CD4-positive, alpha-beta T cell treated with Interleukin-17A for 4 hours (primary cell): ENCODE measurements at regions not wholly inside any gene's neighbourhood (a gene's known extent, or its start where the extent isn't known, plus 50 kb on each side); places are given as distances from the start of the nearest gene placed in this dataset.

Source experiments
- DNase-seq: peaks from one replicate; pipeline ENCODE4 v3.0.0-alpha.2; 2020; ENCODE audit warnings: mixed read lengths

GRCh38 chr13:110097013-110097412 is 209.9 kb downstream of the COL4A1 start:
- DNase-seq, result no peak

GRCh38 chr13:110092831-110093247 is 214.1 kb downstream of the COL4A1 start:
- no peak for DNase-seq

DNA sequence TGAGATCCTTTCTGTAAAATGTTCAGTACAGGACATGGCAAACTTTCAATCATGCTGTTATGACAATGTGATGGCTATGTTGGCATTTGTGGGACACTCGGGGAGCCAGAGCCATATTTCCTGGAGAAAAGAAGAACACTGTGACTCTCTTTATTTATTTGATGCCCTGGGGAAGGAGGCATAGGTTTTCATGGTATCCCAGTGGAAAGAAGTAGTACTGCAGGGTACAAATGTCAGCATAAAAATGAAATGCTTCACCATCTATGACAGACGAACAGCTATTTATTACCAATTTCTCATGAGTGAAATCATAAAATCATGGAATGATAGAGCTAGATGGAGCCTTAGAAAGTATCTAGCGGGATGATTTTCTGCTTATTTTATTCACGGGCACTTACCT is 217.1 kb downstream of the COL4A1 start:
- no peak for DNase-seq

- DNase-seq, result no peak
Observed at GRCh38 chr13:110089100-110089499, 217.9 kb downstream of the COL4A1 start.

GRCh38 chr13:110073982-110074381 is 233.0 kb downstream of the COL4A1 start:
- DNase-seq, result no peak

DNA sequence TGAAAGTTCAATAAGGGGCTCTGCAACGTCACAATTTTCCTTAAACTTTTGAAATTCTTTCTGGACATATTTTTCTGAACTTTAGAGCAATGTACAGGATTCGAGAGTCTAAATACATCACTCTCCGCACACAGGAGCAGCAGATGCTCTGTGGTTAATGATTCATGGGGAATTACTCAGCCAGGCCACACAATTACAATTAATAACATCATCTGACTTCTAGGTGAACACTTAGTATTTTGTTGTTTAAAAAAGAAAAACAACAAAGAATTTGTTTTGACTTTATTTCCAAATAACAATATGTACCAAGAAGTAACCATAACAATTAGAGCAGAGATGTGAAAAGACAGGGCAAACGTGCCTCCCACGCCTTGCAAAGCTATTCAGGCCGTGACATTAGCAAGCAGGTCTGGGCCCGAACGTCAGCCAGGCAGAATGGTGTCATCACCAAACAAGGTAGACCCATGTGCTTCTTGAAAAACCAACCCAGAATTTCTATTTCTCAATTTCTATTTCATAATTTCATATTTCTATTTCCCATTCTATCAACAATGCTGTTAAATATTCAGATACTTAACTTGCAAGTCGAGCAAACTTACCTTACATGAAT is 236.3 kb downstream of the COL4A1 start:
- DNase-seq, result no peak

- DNase-seq, result no peak
Observed at GRCh38 chr13:110070046-110070445, 236.9 kb downstream of the COL4A1 start.

- DNase-seq, result no peak
Observed at GRCh38 chr13:110068176-110068473, 238.8 kb downstream of the COL4A1 start.

DNA sequence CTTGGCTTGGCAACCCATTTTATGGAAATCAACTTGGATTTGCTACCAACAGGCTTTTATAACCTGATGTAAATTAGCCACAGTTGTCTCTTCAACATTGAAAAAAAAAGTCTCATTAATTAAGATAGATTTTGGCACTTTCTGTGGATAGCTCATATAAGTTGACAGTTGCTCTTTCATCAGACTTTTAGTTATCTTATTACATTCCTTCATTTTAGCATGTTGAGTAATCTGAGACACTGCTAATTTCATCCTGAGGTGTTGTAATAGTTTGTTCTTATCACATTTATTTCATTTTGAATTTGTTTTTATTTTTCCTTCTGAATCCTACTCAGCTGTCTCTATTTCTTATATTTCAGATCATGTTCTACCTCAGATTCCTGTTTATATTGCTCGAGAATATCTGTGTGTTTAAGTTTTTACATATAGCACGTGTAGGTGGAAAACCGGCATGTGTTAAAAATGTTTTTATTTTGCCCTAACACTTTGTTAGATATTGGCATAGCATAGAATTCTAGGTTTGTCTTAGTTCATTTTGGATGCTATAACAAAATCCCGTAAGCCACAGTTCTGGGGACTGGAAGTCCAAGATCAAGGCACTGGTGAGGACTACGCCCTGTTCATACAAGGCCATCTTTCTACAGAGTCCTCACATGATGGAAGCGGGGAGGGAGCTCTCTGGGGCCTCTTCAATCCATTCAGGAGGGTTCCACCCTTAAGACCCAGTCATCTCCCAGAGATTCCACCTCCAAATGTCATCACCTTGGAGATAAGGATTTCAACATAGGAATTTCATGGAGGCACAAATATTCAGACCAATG is 239.4 kb downstream of the COL4A1 start:
- no peak for DNase-seq

- DNase-seq, result no peak
Observed at GRCh38 chr13:110065780-110066179, 241.2 kb downstream of the COL4A1 start.

- no peak for DNase-seq
Observed at GRCh38 chr13:110063490-110064421, 243.2 kb downstream of the COL4A1 start.

GRCh38 chr13:110062777-110063442 is 244.0 kb downstream of the COL4A1 start:
- DNase-seq, result no peak

DNA sequence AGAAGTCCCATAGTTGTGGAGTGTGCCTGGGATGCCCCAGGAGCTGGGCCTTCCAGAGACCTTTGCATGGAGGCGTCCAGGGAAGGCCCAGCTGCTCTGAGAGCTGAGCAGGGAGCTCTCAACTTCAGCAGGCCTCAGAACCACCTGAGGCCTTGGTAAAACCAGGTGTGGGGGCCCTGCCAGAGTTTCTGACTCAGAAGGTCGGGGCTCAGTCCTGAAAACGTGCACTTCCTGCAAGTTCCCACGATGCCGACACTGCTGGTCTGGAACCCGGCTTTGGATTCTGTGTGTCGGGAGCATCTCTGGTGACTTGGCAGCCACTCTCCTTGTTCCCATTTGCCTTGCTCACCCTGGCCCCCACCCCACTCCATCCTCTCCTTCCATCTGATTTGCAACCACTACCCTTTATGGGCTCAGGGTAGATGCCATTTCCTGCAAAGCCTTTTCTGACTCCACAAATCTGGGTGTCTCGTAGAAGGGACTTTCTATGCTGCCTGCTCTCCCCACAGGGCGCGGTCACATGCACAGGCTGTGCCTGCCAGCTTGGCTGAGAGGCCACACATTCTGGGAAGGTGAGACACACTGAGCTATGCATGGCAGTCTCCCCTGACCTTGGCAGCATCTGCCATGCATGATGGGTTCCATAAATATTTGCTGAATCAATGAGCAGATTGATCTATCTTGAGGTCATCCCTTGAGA is 244.7 kb downstream of the COL4A1 start:
- DNase-seq, result no peak

DNA sequence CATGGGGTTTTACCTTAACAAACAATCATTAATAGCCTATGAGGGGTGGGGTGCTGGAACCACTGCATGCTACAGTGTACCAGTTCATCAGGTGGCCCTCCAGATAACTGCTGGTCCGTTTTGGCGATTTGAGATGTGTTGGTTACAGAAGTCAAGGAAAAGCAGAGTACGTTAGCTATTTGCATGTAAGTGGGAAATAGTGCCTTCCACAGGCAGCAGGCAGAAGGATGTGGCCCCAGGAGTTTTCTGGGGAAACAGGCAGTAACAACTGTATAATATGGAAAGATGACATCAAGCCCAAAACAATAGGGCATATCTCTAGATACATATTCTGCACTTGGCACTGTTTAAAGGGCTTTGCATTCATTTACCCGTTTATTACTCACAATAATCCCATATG is 245.7 kb downstream of the COL4A1 start:
- no peak for DNase-seq

GRCh38 chr13:110057052-110057451 is 249.9 kb downstream of the COL4A1 start:
- DNase-seq, result no peak

- no peak for DNase-seq
Observed at GRCh38 chr13:110056640-110057039, 250.3 kb downstream of the COL4A1 start.

GRCh38 chr13:110055089-110055488 is 251.9 kb downstream of the COL4A1 start:
- DNase-seq, result no peak

GRCh38 chr13:110054041-110054440 is 252.9 kb downstream of the COL4A1 start:
- no peak for DNase-seq

DNA sequence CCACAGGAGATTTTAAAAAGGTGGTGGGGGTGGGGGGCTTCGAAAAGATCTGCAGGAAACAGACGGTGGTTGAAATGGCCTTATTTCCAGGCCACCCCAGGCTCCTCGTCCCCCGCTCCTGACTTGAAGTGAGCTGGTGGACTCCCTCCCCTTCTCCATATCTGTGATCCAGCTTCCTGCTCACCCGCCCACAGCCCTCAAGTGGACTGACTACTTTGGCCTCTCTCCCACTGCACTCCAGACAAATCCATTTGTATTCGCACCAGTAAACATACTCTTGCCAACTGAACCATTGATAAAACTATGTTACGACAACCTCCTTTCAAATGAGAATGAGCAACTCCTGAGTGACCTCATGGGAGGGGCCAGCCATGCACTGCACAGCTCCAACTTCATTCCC is 259.5 kb downstream of the COL4A1 start:
- DNase-seq, result no peak

DNA sequence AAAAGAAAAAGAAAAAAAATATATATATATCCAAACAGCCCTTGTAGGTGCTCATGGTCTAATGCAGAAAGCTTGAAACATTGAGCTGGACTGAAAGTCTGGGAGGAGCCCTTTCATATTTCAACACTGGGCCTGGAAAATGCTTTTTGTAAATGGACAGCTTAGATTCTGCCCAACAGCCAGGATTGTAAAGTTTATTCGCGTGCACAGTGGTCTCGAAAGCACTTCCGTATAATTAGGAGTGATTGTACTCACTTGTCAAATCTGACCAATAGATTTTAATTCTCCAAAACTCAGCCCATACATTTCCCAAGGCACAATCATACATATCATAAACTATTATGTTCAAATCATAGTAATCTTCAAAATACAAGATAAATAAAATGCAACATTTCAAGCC is 260.1 kb downstream of the COL4A1 start:
- no peak for DNase-seq

DNA sequence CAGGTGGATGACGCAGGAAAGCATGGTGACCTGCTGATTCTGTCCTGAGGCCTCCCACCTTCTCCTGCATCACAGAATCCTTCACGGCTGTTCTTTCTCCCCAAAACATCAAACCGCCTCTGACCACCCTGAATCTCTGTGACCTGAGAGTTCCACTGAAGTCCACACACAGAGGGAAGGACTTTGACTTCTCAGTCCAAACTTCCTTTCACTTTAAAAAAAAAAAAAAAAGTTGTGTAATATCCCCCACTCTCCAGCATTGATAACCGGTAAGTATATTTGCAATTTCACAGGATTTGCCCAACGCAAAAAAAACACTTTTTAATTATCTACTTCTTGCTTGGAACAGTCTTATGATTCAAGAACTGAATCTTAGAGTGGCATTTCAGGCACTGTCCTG is 259.5 kb upstream of the IRS2 start:
- no peak for DNase-seq

DNA sequence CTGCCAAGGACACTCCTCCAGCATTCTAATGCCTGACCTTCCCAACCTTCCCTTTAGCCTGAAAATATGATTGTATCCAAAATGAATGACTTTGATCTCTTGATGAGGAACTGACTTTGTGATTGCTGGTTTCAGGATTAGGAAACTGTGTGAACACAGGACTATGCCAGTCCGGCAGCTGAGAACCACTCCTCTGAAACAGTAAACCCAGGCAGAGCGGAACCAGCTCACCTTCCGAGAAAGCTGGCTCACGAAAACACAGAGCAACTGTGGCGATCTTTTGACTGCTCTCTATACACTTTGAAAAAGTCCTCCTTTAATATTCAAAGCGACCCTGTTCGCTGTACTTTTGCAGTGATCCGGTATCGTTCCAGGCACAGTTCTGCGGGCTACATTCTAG is 258.8 kb upstream of the IRS2 start:
- DNase-seq, result no peak
